NCI-H2081 (cell line): ENCODE measurements at regions not wholly inside any gene's neighbourhood (a gene's known extent, or its start where the extent isn't known, plus 50 kb on each side); places are given as distances from the start of the nearest gene placed in this dataset.
A peak's percentile ranks its signal among the peaks of the same experiment; 100 is the strongest.

Source experiments
- DNase-seq, 2 experiments: peaks; one replicate each; lab custom pipeline; 2025; lab: John Stamatoyannopoulos, UW

- no peak for DNase-seq
These were observed 187.8 kb upstream of the JUN start for GRCh38 chr1:58971629-58972140.

- no peak for DNase-seq
These were observed 192.0 kb upstream of the JUN start for GRCh38 chr1:58975888-58976287.

- DNase-seq: no peak
These were observed 192.4 kb upstream of the JUN start for GRCh38 chr1:58976294-58976693.

- no peak for DNase-seq
These were observed 193.8 kb upstream of the JUN start for GRCh38 chr1:58977598-58977997.

GRCh38 chr1:58978096-58978495 is 194.2 kb upstream of the JUN start:
- DNase-seq: no peak

- DNase-seq: no peak
These were observed 195.2 kb upstream of the JUN start for GRCh38 chr1:58979086-58979485.

GRCh38 chr1:58979677-58980076 is 195.8 kb upstream of the JUN start:
- no peak for DNase-seq

GRCh38 chr1:58981392-58981791 is 197.5 kb upstream of the JUN start:
- DNase-seq: no peak

- peak; percentile 15 to 75 for DNase-seq
These were observed 198.6 kb upstream of the JUN start for GRCh38 chr1:58982259-58982998.

GRCh38 chr1:58983162-58983561 is 199.3 kb upstream of the JUN start:
- DNase-seq: peak in 1 of 2 experiments; percentile 14

- DNase-seq: no peak
These were observed 199.9 kb upstream of the JUN start for GRCh38 chr1:58983633-58984245.

GRCh38 chr1:58986996-58987767 is 203.3 kb upstream of the JUN start:
- no peak for DNase-seq

GRCh38 chr1:58988752-58989151 is 204.9 kb upstream of the JUN start:
- no peak for DNase-seq

GRCh38 chr1:58989845-58990244 is 206.0 kb upstream of the JUN start:
- DNase-seq: no peak

GRCh38 chr1:58991305-58991704 is 207.5 kb upstream of the JUN start:
- no peak for DNase-seq

GRCh38 chr1:58992643-58993042 is 208.8 kb upstream of the JUN start:
- no peak for DNase-seq

- no peak for DNase-seq
These were observed 209.6 kb upstream of the JUN start for GRCh38 chr1:58993403-58993802.

GRCh38 chr1:58994664-58995063 is 210.8 kb upstream of the JUN start:
- no peak for DNase-seq

- DNase-seq: no peak
These were observed 212.7 kb upstream of the JUN start for GRCh38 chr1:58996341-58997059.

- DNase-seq: no peak
These were observed 213.2 kb upstream of the JUN start for GRCh38 chr1:58997060-58997411.

- no peak for DNase-seq
These were observed 213.8 kb upstream of the JUN start for GRCh38 chr1:58997637-58998036.

GRCh38 chr1:58999676-59000075 is 215.8 kb upstream of the JUN start:
- DNase-seq: no peak
